Ishikawa (cell line): ENCODE measurements at regions not wholly inside any gene's neighbourhood (a gene's known extent, or its start where the extent isn't known, plus 50 kb on each side); places are given as distances from the start of the nearest gene placed in this dataset.

Source experiments
- CEBPB ChIP-seq: IDR thresholded peaks from 2 replicates; pipeline ENCODE4 v1.6.1; 2012
- CREB1 ChIP-seq: IDR thresholded peaks from 2 replicates; pipeline ENCODE4 v1.6.1; 2012; ENCODE audit warnings: low read depth
- EGR1 ChIP-seq: IDR thresholded peaks from 2 replicates; pipeline ENCODE4 v1.6.1; 2012
- EP300 ChIP-seq: IDR thresholded peaks from 2 replicates; pipeline ENCODE4 v1.6.1; 2012; ENCODE audit warnings: borderline replicate concordance
- FOXM1 ChIP-seq: IDR thresholded peaks from 2 replicates; pipeline ENCODE4 v1.6.1; 2012; ENCODE audit warnings: low read depth, borderline replicate concordance
- NFIC ChIP-seq: IDR thresholded peaks from 2 replicates; pipeline ENCODE4 v1.6.1; 2012
- RAD21 ChIP-seq: IDR thresholded peaks from 2 replicates; pipeline ENCODE4 v1.6.1; 2012; ENCODE audit warnings: low read depth
- REST ChIP-seq: IDR thresholded peaks from 2 replicates; pipeline ENCODE4 v1.6.1; 2012; ENCODE audit warnings: low read depth, mild to moderate bottlenecking
- TAF1 ChIP-seq: IDR thresholded peaks from 2 replicates; pipeline ENCODE4 v1.6.1; 2012; ENCODE audit warnings: low read depth, mild to moderate bottlenecking
- TCF12 ChIP-seq: IDR thresholded peaks from 2 replicates; pipeline ENCODE4 v1.6.1; 2012; ENCODE audit warnings: low read depth
- TEAD4 ChIP-seq: IDR thresholded peaks from 2 replicates; pipeline ENCODE4 v1.6.1; 2012
- YY1 ChIP-seq: IDR thresholded peaks from 2 replicates; pipeline ENCODE4 v1.6.1; 2012; ENCODE audit warnings: low read depth
- ZBTB7A ChIP-seq: IDR thresholded peaks from 2 replicates; pipeline ENCODE4 v1.6.1; 2012; ENCODE audit warnings: low read depth
- TF ChIP-seq, protein P1 (sequence below): IDR thresholded peaks from 2 replicates; pipeline ENCODE4 v1.6.1; 2012
- TF ChIP-seq, protein P2 (sequence below): IDR thresholded peaks from 2 replicates; pipeline ENCODE4 v1.6.1; 2012

DNA sequence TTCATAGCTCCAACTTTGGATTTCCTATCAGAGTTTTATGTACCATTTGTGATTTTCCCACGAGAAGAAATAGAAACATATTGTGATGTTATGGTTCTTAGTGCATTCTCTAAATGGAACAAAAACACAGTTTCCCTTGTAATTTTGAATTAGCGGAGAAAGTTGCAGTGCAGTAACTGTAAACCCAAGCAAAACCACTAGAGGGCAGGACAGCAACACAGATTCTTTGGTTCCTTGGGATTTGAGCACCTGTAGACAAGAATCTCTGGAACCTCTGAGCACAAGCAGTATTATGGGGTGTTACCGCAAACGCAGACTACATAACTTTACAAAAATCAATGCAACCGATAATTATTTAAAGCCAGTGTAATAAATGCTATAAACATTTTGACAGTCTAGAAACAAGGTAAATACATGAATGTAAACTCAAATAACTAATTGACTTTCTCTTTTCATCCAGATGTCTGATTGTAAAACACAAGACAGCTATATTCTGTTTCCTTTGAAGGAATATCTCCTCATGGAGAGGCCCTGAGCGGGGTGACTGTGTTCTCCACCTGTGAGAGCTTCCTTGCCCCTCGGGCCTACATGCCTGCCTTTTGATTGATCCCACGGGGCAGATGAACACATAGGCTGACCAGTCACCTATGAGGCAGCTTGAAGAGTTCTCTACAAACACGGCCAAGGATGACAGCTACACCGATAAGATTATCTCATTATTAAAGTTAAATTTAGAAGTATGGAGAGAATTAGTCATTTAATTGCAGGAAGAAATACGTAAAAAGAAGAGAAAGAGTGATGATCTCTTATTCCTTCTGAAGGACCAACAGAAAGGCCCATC lies 67.5 kb upstream of the COL21A1 start:
- no peak for TF ChIP-seq TEAD4
- no peak for TF ChIP-seq EP300
- TF ChIP-seq TAF1, result no peak
- TF ChIP-seq CEBPB, result no peak
- TF ChIP-seq EGR1, result no peak
- peak; percentile 79 for TF ChIP-seq RAD21
- TF ChIP-seq YY1, result no peak
- TF ChIP-seq CREB1, result no peak

GRCh38 chr6:56311533-56312448 lies 64.4 kb upstream of the COL21A1 start:
- TF ChIP-seq EGR1 (no peak), TEAD4 (no peak), CEBPB (no peak), CREB1 (no peak), TCF12 (no peak), RAD21 (no peak), FOXM1 (no peak), REST (no peak), ZBTB7A (no peak)

GRCh38 chr6:56311061-56311460 lies 63.7 kb upstream of the COL21A1 start:
- TF ChIP-seq, protein P1, sequence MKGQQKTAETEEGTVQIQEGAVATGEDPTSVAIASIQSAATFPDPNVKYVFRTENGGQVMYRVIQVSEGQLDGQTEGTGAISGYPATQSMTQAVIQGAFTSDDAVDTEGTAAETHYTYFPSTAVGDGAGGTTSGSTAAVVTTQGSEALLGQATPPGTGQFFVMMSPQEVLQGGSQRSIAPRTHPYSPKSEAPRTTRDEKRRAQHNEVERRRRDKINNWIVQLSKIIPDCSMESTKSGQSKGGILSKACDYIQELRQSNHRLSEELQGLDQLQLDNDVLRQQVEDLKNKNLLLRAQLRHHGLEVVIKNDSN, result no peak
- no peak for TF ChIP-seq YY1

DNA sequence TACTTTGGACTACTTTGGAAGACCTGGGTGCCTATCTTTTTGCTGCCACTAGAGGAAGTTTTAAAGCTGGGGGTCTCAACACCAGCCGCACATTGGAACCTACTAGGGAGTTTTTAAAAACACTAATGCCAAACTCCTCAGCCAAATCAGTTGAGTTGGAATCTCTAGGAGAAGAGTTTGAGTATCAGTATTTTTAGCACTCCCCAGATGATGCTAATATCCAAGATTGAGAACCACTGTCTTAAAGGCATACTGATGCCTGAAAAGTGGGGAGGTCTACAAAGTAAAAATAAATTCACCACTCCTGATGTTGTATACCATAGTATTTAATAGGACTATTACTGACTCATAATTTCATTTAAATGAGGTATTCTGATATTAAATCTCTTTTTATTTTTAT lies 62.9 kb upstream of the COL21A1 start:
- TF ChIP-seq CREB1 (no peak), TEAD4 (no peak), TAF1 (no peak), NFIC (no peak), REST (no peak)
- TF ChIP-seq, protein P2, sequence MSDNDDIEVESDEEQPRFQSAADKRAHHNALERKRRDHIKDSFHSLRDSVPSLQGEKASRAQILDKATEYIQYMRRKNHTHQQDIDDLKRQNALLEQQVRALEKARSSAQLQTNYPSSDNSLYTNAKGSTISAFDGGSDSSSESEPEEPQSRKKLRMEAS, result no peak

DNA sequence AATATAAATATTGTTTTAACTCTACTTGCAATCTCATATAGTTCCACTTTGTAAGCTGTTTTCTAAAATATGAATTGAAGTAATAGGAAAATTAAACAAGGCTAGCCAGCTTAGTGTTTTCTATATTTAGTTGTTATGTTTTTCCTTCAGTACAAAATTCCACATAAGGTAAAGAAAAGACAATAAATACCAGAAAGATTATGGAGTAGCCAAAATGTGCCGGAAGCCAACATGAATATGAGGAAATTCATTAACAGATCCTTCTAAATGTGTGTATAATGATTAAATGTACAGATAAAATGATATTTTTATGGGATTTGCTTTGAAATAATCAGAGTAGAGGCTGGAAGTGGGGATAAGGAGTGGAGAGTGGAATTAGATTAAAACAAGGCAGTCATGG lies 52.5 kb upstream of the COL21A1 start:
- TF ChIP-seq, protein P1, result no peak
- TF ChIP-seq EP300 (no peak), YY1 (no peak), NFIC (no peak), TAF1 (no peak), FOXM1 (no peak), EGR1 (no peak), TEAD4 (no peak), REST (no peak)
- TF ChIP-seq, protein P2, result no peak
